ENCODE measurements at regions not wholly inside any gene's neighbourhood (a gene's known extent, or its start where the extent isn't known, plus 50 kb on each side); places are given as distances from the start of the nearest gene placed in this dataset.
A peak's percentile ranks its signal among the peaks of the same experiment; 100 is the strongest.

DNA sequence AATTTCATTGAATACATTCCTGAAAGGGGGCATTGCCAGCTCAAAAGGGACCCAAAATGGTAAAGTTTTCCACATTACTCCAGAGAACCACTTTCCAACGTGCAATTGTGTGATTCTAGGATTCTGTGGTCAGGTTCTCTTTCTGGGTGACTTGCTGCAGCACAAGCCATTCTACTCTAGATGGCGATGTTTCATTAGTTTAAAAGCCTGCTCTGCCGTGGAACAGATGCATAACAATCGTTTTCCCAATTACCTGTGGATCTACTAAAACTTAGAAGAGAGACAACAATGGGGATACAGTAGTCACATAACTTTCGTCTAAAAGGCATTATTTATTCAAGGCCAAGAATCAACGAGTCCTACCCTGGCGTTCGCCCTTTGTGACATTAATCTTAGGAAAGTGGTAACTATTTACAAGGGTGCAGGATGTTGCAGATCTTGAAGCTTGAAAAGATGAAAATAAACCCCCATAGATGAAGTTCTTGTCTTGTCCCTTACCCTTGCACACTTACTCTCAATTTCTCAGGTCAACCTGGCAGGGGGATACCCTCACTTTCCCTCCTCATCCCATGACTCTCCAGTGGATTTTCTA is 400.9 kb downstream of the SNAPC1 start:
- peak in 1 of 2 donors; percentile 32 for DNase-seq

DNA sequence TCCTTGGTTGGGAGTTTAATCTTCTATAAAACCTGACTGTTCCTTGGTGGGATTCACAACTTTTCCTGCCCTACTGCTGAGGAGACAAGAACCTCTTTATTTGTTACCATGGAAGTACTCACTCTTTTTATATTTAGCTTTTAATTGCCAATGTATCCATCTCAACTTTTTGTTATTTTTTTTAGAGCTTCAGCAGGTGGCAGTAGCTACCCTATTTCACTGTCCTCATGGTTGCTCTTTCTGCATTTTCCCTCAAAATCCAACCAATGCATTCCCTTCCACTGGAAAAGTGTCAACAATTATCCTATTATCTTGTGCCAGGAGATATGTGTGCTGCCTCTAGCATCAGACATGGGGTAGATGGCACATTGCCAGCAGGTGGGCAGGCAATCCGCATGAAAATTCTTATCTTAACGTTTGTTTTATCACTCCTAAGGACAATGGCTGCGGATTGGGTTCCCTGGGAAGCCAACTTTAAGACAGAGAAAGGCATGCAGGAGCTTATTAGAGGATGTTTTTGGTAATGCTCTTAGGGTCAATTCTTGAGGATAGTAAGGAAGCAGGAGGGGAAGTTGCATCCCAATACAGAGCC is 406.4 kb downstream of the SNAPC1 start:
- no peak for DNase-seq

DNA sequence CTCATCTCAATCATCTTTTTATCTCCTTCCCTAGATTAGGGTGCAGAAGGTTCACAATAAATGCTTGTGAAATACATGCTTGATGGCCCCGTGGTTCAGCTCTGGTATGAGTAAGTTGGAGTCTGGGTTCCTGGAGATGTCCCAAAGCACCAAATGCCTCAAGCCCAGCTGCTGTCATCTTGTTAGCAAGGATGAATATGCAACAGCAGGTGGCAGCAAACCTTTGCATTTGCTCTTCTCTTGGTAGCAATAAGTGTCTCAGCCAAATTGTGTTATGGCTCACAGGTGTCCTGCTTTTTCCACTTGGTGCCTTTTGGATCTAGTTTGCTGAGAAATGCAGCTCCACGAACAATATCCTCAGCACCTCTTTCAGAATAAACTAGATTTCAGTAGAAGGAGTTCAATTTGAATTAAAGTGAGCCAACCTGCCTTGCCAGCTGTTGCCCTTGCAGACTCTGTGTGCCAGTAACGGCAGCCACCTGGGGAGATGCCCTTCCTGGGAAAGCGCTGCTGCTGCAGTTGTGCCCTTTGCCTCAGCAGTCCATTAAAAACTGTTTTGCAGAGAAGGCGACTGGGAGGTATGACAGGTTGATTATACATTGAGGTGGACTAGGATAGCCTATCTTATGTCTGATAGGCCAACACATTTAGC is 417.3 kb downstream of the SNAPC1 start:
- DNase-seq = peak in 1 of 2 donors; percentile 2

DNA sequence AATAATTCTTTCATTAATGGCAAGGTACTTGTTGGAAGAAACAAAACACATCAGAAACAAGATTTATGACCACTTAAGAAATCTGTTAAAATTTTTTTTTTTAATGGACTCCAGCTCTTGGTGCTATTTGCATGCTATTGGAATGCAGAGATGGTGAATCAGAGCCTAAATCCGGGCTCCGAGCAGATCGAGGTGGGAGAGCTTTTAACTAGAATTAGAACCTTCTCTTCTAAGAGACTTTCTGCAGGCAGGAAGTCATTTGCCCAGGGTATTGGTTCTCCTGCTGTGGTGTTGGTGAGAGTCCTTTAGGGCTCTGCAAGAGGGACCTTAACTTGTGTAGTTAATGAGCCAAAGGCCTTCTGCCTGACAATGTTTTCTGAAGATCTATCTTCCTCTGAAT is 419.4 kb downstream of the SNAPC1 start:
- DNase-seq = no peak

DNA sequence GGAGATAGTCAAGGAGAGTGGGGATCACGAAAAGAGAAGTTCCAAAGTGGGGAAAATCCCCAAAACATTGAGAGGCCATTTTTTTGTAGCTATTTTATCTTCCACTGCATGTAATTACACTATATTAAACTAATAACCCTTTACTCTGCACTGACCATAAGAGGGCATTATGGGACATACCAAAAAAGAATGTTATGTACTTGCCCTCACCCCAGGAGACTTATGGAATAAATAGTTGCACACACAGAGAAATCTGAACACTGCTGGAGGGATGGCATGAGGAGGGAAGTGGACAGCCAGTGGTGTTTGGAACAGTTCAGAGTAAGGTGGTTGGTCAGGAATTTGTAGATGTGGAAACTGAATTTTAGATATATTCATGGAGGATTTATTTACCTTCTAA is 422.9 kb downstream of the SNAPC1 start:
- DNase-seq = no peak

DNA sequence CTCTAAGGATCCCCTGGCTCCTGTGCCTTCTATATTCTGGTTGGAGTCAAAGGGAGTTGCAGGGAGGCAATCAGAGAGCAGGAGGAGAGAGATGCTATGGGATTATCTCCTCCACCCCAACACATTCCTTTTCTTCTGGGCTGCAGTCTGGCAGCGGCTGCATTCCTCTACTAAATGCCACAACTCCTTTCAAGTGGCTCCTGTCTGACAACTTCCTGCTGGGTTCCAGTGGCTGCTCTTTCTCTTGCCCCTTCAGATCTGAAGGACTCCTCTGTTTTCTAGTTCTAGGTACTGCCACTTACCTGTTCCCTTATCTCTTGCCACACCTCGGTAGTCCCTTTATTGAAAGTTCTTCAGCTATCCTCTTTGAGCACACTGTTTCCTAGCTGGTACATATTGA is 425.0 kb downstream of the SNAPC1 start:
- no peak for DNase-seq

DNA sequence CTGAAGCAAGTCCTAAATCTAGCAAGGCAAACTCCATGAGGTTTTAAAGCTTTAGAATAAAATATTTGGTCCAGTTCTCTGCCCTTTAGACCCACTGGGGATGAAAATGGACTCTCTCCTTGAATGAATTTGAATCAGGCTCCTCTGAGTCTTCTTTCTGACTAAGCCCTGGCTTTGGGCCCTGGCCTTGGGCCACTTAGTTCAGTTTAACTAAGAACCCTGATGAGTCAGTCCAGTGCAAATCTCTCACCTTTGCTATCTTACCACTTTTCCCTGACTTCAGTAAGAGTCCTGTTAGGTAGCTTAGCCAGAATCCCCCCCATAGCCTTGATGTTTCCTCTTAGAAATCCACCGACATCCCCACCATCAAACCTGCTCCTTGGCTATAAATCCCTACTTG is 427.5 kb downstream of the SNAPC1 start:
- no peak for DNase-seq

DNA sequence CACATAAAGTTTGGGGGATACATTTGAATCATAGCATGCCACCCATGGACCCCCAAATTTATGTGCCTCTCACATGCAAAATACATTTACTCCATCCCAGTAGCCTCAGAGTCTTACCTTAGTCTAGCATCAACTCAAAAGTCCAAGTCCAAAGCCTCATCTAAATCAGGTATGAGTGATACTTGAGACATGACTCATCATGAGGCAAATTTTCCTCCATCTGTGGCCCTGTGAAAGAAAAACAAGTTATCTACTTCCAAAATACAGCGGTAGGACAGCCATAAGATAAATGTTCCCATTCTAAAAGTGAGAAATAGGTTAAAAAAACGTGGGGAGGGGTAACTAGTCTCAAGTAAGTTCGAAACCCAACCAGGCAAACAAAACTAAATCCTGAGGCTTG is 444.2 kb downstream of the SNAPC1 start:
- no peak for DNase-seq

DNA sequence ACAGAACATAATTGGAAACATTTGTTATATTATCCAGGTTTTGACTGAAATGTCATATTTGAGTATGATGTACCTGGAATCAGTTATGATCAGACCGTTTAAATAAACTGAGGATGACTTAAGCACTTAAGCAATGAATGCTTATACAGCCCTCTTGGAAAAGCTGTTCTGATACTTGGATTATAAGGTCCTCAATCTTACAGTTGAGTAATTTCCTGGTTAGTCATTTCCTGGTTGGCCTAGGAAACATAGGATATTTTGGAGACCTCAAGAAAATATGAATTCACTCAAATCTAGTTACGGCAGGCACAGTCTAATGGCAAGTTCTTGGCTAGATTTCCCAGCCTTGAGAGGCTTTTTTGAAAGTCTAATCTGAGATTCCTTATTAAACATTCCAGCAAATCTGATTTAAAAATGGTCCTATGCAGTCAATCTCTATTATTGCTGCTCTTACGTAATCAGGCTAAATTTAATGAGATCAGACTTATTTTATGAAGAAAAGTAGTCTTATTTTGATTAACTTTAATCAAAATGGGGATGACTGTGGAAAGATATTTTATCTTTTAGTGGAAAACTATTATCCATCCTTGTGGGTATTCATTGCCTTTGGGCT is 447.2 kb downstream of the SNAPC1 start:
- no peak for DNase-seq

DNA sequence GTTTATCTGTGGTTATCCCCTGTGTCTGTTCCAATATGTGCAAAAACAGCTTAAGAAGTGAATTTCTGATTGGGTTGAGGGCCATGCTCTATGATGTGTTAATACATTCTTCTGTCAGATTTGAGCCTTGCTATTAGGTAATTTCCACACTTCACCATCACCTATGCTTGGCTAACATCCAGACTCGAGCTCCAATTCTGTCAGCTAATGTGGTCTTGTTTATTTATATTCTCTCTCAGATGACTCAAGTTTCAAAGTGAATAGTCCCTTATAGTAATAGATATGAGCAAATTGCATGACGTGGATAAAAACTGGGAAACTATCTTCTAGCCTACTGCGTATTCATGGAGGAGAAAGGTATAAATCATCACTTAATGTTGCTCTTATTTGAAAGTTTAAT is 451.3 kb downstream of the SNAPC1 start:
- DNase-seq = no peak

DNA sequence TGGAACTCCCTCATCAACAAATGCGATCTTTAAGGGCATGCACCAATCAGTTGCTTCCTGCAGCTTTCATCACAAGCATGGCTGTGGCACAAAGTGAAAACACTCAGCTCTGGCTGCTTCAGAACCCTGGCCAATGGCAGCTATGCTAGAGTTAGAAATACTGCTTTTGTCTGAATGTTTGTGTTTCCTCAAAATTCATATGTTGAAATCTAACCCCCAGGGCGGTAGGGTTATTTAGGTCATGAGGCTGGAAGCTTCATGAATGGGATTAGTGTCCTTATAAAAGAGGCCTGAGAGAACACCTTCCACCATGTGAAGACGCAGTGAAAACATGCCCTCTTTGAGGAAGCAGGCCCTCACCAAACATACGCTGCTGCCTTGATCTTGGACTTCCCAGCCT is 453.9 kb downstream of the SNAPC1 start:
- no peak for DNase-seq

DNA sequence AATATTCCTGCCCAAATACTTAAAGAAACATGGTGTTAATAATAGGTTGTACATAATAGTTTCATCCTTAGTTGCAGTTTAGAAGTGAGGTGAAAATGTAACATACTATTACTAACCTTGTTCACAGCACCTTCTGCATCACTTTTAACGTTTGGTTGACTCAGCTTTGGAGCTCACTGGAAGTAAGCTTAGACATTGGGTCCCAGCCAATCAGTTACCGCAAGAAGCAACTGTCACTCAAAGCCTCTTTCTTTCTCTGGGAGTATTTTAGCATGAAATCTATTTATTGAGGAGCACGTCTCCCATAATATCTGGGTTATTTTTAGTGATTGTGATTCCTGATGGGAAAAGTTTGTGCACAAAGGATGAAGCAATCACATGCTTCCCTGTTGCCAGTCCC is 472.6 kb downstream of the SNAPC1 start:
- DNase-seq = no peak

DNA sequence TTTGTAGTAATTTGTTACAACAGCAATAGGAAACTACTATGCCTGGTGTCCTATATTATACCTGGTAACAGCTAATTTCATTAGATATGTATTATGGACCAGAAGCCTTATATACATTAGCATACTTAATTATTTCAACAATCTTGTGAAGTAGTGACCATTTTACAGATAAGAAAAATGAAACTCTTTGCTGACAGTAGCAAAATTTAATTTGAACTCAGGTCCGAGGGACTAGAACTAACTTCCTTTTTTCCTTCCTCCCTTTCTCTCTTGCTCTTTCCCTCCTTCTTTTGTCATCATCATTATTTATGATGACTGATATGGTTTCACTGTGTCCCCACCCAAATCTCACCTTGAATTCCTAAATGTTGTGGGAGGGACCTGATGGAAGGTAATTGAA is 482.0 kb downstream of the SNAPC1 start:
- no peak for DNase-seq

DNA sequence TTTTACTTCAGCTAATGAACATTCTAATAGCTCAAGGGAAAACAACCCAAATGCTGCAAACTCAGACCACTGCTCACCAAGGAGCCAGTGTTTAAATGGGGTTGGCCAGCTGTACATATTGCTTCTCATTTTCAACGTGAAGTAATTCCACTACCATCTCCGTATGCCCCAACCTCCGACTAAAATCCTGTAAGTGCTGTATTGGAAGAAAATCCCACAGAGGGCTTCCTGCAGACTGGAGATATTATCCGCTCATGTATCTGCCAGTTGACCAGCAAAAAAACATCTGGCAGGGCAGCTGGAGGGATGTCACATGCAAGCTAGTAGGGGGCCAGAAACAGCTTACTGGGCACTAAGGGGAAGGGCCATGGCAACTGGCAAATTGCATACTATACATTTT is 485.0 kb downstream of the SNAPC1 start:
- DNase-seq = no peak

DNA sequence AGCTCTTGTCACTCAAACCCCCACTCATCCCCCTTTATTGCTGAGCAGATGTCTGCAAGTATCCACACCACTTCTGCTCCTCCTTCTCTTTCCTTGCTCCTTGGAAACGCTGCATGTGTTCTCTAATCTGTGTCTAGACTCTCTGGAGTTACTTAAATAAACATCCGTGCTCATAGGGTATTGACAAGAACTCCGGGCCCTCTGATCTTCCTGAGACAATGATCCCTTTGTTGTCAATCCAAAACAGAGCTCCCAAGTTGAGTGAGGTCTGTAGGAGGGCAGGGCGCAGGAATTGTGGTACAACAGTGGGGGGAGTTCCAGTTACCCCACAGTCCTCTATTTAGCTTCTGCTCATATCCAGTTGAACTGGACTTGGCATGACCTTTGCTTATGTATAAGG is 489.0 kb downstream of the SNAPC1 start:
- DNase-seq = no peak

DNA sequence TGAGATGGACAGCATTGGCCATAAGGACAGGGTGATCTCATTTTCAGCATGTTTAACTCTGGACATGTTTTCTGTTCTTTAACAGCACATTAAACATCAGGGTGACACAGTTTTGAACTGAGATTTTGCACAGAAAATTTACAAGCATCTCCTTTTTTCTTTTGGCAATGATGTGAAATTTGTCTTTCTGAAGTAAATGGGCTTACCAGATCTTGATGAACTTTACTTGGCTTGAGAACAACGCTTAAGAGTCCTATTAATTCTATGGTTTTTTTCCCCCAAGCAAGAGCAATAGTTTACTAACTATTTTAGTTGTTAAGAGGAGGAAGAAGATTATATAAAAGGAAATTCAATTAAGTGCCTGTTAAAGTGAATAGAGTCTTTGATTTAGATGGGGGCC is 491.0 kb downstream of the SNAPC1 start:
- DNase-seq = no peak

DNA sequence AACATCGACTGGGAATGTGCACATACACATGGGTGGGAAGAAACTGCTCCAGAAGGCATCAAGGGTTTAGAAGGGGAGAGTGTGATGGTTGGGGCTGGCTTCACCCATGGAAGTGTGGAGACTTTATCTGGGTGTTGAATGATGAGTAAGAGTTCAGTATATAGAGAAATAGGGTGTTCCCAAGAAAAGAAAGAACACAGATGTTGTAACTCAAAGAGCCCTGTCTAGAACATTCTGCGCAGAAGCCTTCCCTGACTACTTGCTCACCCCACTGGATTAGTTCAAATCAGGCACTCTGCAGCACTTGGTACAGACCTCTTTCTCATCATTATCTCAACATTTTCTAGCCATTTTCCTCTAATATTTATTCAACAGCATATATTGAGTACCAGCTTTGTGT is 491.7 kb downstream of the SNAPC1 start:
- DNase-seq = no peak

DNA sequence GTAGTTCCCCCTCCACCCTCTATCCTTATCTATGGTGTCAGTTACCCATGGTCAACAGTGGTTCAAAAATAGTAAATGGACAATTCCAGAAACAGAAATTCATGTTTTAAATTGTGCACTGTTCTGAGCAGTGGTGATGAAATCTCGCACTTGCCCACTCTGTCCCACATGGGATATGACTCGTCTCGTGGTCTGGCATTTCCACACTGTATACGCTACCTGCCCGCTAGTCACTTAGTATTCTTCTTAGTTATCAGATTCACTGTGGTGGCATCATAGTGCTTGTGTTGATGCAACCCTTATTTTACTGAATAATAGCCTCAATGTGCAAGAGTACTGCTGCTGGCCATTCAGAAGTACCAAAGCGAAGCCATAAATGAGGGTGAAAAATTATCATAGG is 507.0 kb downstream of the SNAPC1 start:
- no peak for DNase-seq

DNA sequence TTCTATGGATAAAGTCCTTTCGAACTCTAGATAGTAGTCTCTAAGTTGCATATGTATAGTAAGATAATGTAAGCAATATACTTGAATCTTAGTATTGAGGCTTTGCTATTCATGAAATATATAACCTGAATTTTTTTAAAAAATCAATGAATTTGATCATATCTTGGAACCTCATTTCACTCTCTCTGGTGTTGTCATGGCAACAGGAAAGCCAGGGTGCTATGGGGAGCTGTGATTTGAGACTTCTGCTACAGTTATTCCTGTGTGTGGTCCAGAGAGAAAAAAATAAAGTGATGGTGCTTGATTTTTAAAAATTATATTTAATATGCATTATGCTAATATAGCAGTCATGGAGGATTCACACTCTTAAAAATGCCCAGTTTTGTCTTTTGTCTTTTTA is 508.0 kb downstream of the SNAPC1 start:
- no peak for DNase-seq

DNA sequence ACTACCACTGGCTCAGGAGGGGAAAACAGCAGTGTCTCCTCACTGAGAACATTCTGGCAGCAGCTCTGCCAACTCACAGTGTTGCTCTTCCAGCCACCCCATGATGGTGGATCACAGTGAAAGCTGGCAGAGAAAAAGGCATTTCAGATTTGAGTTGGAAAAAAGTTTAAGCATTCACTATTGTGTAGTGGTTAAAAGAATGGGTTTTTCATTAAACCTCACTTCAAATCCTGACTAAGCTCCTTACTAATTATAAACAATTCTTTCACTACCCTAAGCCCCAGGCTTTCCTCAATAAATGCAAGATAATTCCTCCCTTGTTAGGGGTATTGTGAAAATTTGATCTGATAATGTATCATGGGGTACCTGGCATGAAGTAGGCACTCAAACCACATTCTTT is 518.1 kb downstream of the SNAPC1 start:
- DNase-seq = no peak

DNA sequence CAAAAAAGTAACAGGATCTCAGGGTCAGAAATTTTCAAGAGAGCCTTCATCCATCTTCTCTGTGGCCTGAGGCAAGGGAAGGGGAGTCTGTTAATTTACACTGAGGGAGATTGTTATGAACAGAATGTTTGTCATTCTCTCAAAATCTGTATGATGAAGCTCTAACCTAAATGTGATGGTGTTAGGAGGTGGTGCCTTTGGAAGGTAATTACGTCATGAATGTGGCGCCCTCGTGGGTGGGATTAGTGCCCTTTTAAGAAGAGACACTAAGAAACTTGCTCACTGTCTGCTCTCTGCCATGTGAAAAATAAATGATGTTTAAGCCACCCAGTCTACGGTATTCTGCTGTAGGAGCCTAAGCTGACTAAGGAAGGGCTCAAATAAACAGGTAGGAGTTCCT is 521.6 kb downstream of the SNAPC1 start:
- DNase-seq = no peak

DNA sequence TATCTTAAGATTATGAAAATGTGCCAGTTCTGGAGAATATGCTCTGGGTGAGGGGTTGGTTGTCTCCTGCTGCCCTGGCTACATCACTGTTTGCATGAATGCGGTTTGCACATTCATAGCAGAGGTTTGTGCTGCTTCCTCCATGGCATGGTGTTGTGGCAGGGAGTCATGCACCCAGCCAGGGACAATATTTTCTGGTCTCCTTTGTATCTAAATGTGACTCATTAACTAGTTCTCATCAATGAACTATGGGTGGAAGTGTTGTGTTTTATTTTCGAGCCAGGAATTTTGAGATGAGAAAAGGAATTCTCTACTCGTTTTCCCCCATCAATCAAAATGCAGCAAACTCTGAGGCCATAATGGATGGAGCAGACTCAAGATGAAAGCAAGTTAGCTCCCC is 527.3 kb downstream of the SNAPC1 start:
- DNase-seq = no peak

DNA sequence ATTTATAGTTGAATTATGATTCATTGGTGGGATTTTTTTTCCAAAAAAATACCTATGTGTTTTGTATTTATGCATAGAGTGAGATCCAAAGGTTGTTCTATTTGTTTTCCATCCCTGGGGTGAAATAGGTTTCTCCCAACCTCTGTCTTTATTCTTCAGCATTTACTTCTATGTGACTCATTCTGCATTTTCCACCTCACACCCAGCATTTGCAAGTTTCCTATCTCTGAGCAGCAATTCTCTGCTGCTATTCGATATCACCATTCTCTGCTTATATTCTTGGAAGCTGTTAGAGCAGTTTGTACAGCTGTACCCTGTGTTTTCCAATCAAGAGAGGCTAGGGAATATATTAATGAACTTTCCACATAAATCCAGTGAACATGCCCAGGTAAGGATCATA is 538.9 kb downstream of the SNAPC1 start:
- no peak for DNase-seq

DNA sequence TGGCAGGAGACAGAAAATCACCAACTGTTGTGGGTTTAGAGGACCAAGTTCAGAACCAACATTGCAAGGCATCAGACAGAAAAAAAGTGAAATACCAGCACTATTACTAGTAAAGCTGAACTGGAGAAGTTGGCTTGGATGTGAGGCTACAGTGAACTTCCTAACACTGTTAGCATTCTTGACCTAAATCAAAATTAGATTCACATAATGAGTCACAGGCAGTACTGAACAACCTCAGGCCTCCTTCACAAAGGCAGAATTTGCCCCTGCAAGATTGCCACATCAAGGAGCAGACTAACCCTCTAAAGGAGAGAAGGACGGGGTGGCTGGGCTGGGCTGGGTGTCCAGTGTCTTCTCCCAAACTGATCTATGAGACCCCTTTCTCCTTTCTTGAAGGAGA is 539.7 kb downstream of the SNAPC1 start:
- DNase-seq = no peak
